ENCODE measurements at regions not wholly inside any gene's neighbourhood (a gene's known extent, or its start where the extent isn't known, plus 50 kb on each side); places are given as distances from the start of the nearest gene placed in this dataset.

- no peak for DNase-seq
Measured at GRCh38 chr6:56377295-56377694, 129.9 kb upstream of the COL21A1 start.

GRCh38 chr6:56375806-56376205 is 128.4 kb upstream of the COL21A1 start:
- DNase-seq, result no peak

GRCh38 chr6:56374841-56375369 is 127.5 kb upstream of the COL21A1 start:
- DNase-seq, result no peak

- no peak for DNase-seq
Measured at GRCh38 chr6:56372406-56372995, 125.1 kb upstream of the COL21A1 start.

GRCh38 chr6:56370561-56371211 is 123.3 kb upstream of the COL21A1 start:
- peak; percentile 54 to 79 for DNase-seq

GRCh38 chr6:56370127-56370540 is 122.8 kb upstream of the COL21A1 start:
- peak; percentile 88 to 89 for DNase-seq

GRCh38 chr6:56368491-56368890 is 121.1 kb upstream of the COL21A1 start:
- no peak for DNase-seq

GRCh38 chr6:56366141-56366852 is 118.9 kb upstream of the COL21A1 start:
- DNase-seq, result no peak

- DNase-seq, result no peak
Measured at GRCh38 chr6:56364827-56365339, 117.5 kb upstream of the COL21A1 start.

GRCh38 chr6:56364431-56364826 is 117.0 kb upstream of the COL21A1 start:
- no peak for DNase-seq

- DNase-seq, result no peak
Measured at GRCh38 chr6:56363796-56364430, 116.5 kb upstream of the COL21A1 start.

GRCh38 chr6:56361812-56362211 is 114.4 kb upstream of the COL21A1 start:
- DNase-seq, result no peak

GRCh38 chr6:56359201-56359899 is 112.0 kb upstream of the COL21A1 start:
- DNase-seq, result peak; percentile 57 to 59

- no peak for DNase-seq
Measured at GRCh38 chr6:56357616-56358373, 110.4 kb upstream of the COL21A1 start.

- no peak for DNase-seq
Measured at GRCh38 chr6:56356426-56356825, 109.0 kb upstream of the COL21A1 start.

- no peak for DNase-seq
Measured at GRCh38 chr6:56353860-56354259, 106.5 kb upstream of the COL21A1 start.

- no peak for DNase-seq
Measured at GRCh38 chr6:56350628-56351260, 103.4 kb upstream of the COL21A1 start.

GRCh38 chr6:56349194-56349593 is 101.8 kb upstream of the COL21A1 start:
- DNase-seq, result no peak

- DNase-seq, result no peak
Measured at GRCh38 chr6:56348578-56348977, 101.2 kb upstream of the COL21A1 start.

- no peak for DNase-seq
Measured at GRCh38 chr6:56347526-56347925, 100.1 kb upstream of the COL21A1 start.

GRCh38 chr6:56346958-56347357 is 99.6 kb upstream of the COL21A1 start:
- no peak for DNase-seq

Data from SHP77 (cell line).